GM18507 (cell line): ENCODE measurements at regions not wholly inside any gene's neighbourhood (a gene's known extent, or its start where the extent isn't known, plus 50 kb on each side); places are given as distances from the start of the nearest gene placed in this dataset.
A peak's percentile ranks its signal among the peaks of the same experiment; 100 is the strongest.

Experiments
- DNase-seq: peaks from one replicate; pipeline ENCODE4 v3.0.0; 2011; ENCODE audit warnings: low read depth; ENCODE audit not compliant: insufficient read length; ENCODE audit errors: extremely low spot score
- FAIRE-seq: peaks from 2 replicates; lab custom pipeline; 2011; peaks lifted over from hg19 to GRCh38; lab: Jason Lieb, UNC

GRCh38 chr10:61839916-61840315 lies 61.6 kb upstream of the ARID5B start:
- FAIRE-seq (no peak), DNase-seq (no peak)

GRCh38 chr10:61840403-61840802 lies 61.1 kb upstream of the ARID5B start:
- no peak for DNase-seq
- FAIRE-seq: no peak

GRCh38 chr10:61841338-61841875 lies 60.1 kb upstream of the ARID5B start:
- FAIRE-seq (no peak), DNase-seq (no peak)

- FAIRE-seq (no peak), DNase-seq (no peak)
These were observed 58.6 kb upstream of the ARID5B start for GRCh38 chr10:61842755-61843497.

- FAIRE-seq (no peak), DNase-seq (no peak)
These were observed 57.2 kb upstream of the ARID5B start for GRCh38 chr10:61844116-61844822.

GRCh38 chr10:61845196-61845949 lies 56.1 kb upstream of the ARID5B start:
- no peak for FAIRE-seq

GRCh38 chr10:61845950-61846268 lies 55.6 kb upstream of the ARID5B start:
- FAIRE-seq: no peak
- no peak for DNase-seq

More at GRCh38 chr10:61845196-61845949, 56.1 kb upstream of the ARID5B start:
- no peak for DNase-seq

GRCh38 chr10:61846370-61847031 lies 55.0 kb upstream of the ARID5B start:
- no peak for DNase-seq
- FAIRE-seq: peak; percentile 31

- peak; percentile 12 for FAIRE-seq
These were observed 54.4 kb upstream of the ARID5B start for GRCh38 chr10:61847087-61847486.

GRCh38 chr10:61847640-61848039 lies 53.9 kb upstream of the ARID5B start:
- FAIRE-seq: no peak
- DNase-seq: no peak

More at GRCh38 chr10:61847087-61847486, 54.4 kb upstream of the ARID5B start:
- no peak for DNase-seq

- DNase-seq: no peak
- no peak for FAIRE-seq
These were observed 51.1 kb upstream of the ARID5B start for GRCh38 chr10:61850376-61850775.
